Neural progenitor cell (in vitro differentiated cells): ENCODE measurements at regions not wholly inside any gene's neighbourhood (a gene's known extent, or its start where the extent isn't known, plus 50 kb on each side); places are given as distances from the start of the nearest gene placed in this dataset.

ENCODE experiments used
- CTCF ChIP-seq: fragments of 200-600 bp; sonication (generic); IDR thresholded peaks from 2 replicates; pipeline ENCODE4 v1.5.1; 2017; ENCODE audit warnings: antibody characterized with exemption, mild to moderate bottlenecking
- EZH2phosphoT487 ChIP-seq: fragments of 200-600 bp; sonication (generic); IDR thresholded peaks from 2 replicates; pipeline ENCODE4 v1.6.1; 2017; ENCODE audit warnings: antibody characterized with exemption

DNA sequence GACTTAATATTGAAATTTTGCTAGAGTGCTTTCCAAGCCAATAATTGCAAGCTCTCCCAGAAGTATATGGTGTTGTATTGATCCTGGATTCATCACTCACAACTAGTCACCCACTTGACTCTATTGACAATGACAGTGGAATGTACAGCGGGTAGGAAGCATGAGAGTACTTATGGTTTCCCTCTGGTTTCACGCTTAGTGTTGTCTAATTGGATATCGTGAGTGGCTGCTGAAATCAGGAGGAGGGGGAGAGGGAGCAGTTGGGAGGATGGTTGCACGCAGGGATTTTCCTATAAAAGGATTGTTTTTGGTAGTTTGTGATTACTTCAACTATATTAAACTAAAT lies 1819.5 kb upstream of the TENM3 start:
- TF ChIP-seq CTCF, result no peak
- no peak for TF ChIP-seq EZH2phosphoT487
